ENCODE measurements at regions not wholly inside any gene's neighbourhood (a gene's known extent, or its start where the extent isn't known, plus 50 kb on each side); places are given as distances from the start of the nearest gene placed in this dataset.

DNA sequence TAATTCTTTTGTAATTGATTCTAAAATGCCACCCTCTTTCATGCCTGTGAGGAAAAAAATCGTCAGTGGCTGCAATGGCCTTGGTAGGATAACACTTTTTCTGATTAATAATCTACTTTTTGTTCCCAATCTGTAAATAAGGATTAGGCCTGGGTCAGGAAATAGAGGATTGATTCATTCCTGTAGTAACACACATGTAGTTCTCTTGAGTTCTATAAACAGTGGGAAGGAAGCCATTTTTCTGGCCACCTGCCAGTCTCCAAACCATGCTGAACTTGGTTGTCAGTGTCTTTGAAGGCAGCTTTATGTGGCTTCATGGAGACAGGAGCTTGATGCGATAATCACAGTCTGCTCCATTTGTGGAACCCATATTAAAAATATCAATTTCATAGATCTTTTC lies 169.3 kb upstream of the NFE2L3 start:
- Histone ChIP-seq H3K9me3 (ENCODE audit: control extremely low read depth in 1 of 3, control insufficient read depth in 2 of 3, insufficient read depth in 1 of 3, low read length in 2 of 3) (peaks cover 0 to 3% (median 0%) of the 10 kb centered on the region in 3 donors), H3K36me3 (replicated peaks in 1 of 2; ENCODE audit: control extremely low read depth in 1 of 2, control insufficient read depth in 1 of 2, extremely low read depth in 1 of 2, insufficient read depth in 2 of 2, low read length in 1 of 2) (no peaks in the 10 kb centered on the region), H3K4me2 (replicated peaks; ENCODE audit: low read depth, low read length, poor library complexity, severe bottlenecking) (no peak overlapping the region), H3K4me1 (ENCODE audit: control insufficient read depth in 2 of 2, insufficient read depth in 2 of 2, low read length in 2 of 2) (no peaks in the 10 kb centered on the region), H4K20me1 (ENCODE audit: control insufficient read depth, insufficient read depth, low read length, poor library complexity, severe bottlenecking) (no peaks in the 10 kb centered on the region), H2AFZ (ENCODE audit: insufficient read depth, low read depth, low read length, poor library complexity, severe bottlenecking) (no peak overlapping the region), H3K79me2 (ENCODE audit: control insufficient read depth, insufficient read depth, low read length) (no peaks in the 10 kb centered on the region), H3K4me3 (ENCODE audit: control extremely low read depth in 1 of 5, extremely low read depth in 1 of 5, insufficient read depth in 1 of 5, low read depth in 2 of 5, low read length in 4 of 5) (no peak overlapping the region), H3K27ac (ENCODE audit: low read length in 2 of 2) (no peak overlapping the region), H3K9ac (ENCODE audit: low read length) (no peak overlapping the region), H3K27me3 (replicated peaks in 1 of 4; ENCODE audit: control extremely low read depth in 1 of 4, control insufficient read depth in 3 of 4, insufficient read depth in 4 of 4, low read length in 3 of 4) (peaks cover 0 to 24% (median 13%) of the 10 kb centered on the region in 4 experiments)
- no CpG with 5 or more reads among the region's 2 CpGs for WGBS (ENCODE audit: insufficient coverage)
- TF ChIP-seq, protein P1, sequence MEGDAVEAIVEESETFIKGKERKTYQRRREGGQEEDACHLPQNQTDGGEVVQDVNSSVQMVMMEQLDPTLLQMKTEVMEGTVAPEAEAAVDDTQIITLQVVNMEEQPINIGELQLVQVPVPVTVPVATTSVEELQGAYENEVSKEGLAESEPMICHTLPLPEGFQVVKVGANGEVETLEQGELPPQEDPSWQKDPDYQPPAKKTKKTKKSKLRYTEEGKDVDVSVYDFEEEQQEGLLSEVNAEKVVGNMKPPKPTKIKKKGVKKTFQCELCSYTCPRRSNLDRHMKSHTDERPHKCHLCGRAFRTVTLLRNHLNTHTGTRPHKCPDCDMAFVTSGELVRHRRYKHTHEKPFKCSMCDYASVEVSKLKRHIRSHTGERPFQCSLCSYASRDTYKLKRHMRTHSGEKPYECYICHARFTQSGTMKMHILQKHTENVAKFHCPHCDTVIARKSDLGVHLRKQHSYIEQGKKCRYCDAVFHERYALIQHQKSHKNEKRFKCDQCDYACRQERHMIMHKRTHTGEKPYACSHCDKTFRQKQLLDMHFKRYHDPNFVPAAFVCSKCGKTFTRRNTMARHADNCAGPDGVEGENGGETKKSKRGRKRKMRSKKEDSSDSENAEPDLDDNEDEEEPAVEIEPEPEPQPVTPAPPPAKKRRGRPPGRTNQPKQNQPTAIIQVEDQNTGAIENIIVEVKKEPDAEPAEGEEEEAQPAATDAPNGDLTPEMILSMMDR (IDR thresholded peaks at IDR 0.05), result no peak
- no peak for TF ChIP-seq EZH2 (IDR thresholded peaks at IDR 0.05; ENCODE audit: borderline replicate concordance, insufficient read depth, low read depth, low read length, poor library complexity, severe bottlenecking)
- ATAC-seq (ENCODE audit: low read depth), result no peak
- CTCF ChIA-PET, result no interaction called here
- Mint-ChIP-seq H3K4me1 (no peaks in the 10 kb centered on the region), H3K4me3 (no peak overlapping the region), H3K27ac (no peak overlapping the region), H3K27me3 (peaks cover 17% of the 10 kb centered on the region), H3K9me3 (ENCODE audit: insufficient read depth) (no peaks in the 10 kb centered on the region)
- POLR2A ChIA-PET, result no interaction called here
- intact Hi-C loops (cut with micrococcal nuclease), result no loop called here
- no peak for DNase-seq

DNA sequence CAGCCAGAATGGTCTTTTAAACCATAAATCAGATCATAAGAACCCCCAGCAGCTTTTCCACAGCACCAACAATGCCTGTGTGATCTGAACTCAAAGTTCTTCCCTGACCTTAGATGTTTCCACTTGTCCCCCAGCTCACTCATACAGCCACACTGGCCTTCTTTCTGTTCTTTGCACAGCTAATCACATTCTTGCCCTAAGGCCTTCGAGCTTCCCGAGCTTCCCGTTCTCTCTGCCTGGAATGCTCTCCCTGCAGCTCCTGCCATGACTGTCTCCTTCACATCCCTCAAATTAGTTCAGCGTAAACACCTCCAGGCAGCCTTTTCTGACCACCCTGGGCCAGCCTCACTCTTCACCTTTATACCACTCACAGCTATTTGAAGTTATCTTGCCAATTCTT lies 166.8 kb upstream of the NFE2L3 start:
- DNase-seq, result no peak
- peaks cover 0 to 33% (median 11%) of the 10 kb centered on the region in 4 experiments for H3K27me3 ChIP-seq (replicated peaks in 1 of 4; ENCODE audit: control extremely low read depth in 1 of 4, control insufficient read depth in 3 of 4, insufficient read depth in 4 of 4, low read length in 3 of 4)
- no peak overlapping the region for H2AFZ ChIP-seq (ENCODE audit: insufficient read depth, low read depth, low read length, poor library complexity, severe bottlenecking)
- no peaks in the 10 kb centered on the region for H3K36me3 ChIP-seq (replicated peaks in 1 of 2; ENCODE audit: control extremely low read depth in 1 of 2, control insufficient read depth in 1 of 2, extremely low read depth in 1 of 2, insufficient read depth in 2 of 2, low read length in 1 of 2)
- no peaks in the 10 kb centered on the region for H3K9me3 Mint-ChIP-seq (ENCODE audit: insufficient read depth)
- H3K4me2 ChIP-seq (replicated peaks; ENCODE audit: low read depth, low read length, poor library complexity, severe bottlenecking), result no peak overlapping the region
- ChIA-PET CTCF (no interaction called here), POLR2A (interaction anchor here (0.6 kb wide), 1 partner anchor 23 kb away, joined by 5 read pairs; no protein-coding TSS in a partner anchor)
- ATAC-seq (ENCODE audit: low read depth), result no peak
- no peak overlapping the region for H3K27ac ChIP-seq (ENCODE audit: low read length in 2 of 2)
- peaks cover 0 to 3% (median 0%) of the 10 kb centered on the region in 3 donors for H3K9me3 ChIP-seq (ENCODE audit: control extremely low read depth in 1 of 3, control insufficient read depth in 2 of 3, insufficient read depth in 1 of 3, low read length in 2 of 3)
- no peak overlapping the region for H3K4me3 Mint-ChIP-seq
- no peak overlapping the region for H3K27ac Mint-ChIP-seq
- no peaks in the 10 kb centered on the region for H3K4me1 Mint-ChIP-seq
- no peaks in the 10 kb centered on the region for H3K4me1 ChIP-seq (ENCODE audit: control insufficient read depth in 2 of 2, insufficient read depth in 2 of 2, low read length in 2 of 2)
- no peak for TF ChIP-seq EZH2 (IDR thresholded peaks at IDR 0.05; ENCODE audit: borderline replicate concordance, insufficient read depth, low read depth, low read length, poor library complexity, severe bottlenecking)
- TF ChIP-seq, protein P1 (IDR thresholded peaks at IDR 0.05), result no peak
- no peak overlapping the region for H3K9ac ChIP-seq (ENCODE audit: low read length)
- no peak overlapping the region for H3K4me3 ChIP-seq (ENCODE audit: control extremely low read depth in 1 of 5, extremely low read depth in 1 of 5, insufficient read depth in 1 of 5, low read depth in 2 of 5, low read length in 4 of 5)
- peaks cover 28% of the 10 kb centered on the region for H3K27me3 Mint-ChIP-seq
- intact Hi-C loops (cut with micrococcal nuclease), result no loop called here
- WGBS (ENCODE audit: insufficient coverage), result 95% methylated on average over 4 of the region's 4 CpGs
- no peaks in the 10 kb centered on the region for H3K79me2 ChIP-seq (ENCODE audit: control insufficient read depth, insufficient read depth, low read length)
- H4K20me1 ChIP-seq (ENCODE audit: control insufficient read depth, insufficient read depth, low read length, poor library complexity, severe bottlenecking), result no peaks in the 10 kb centered on the region
